Stimulated activated CD4-positive, alpha-beta T cell treated with anti-CD3 and anti-CD28 coated beads, Interleukin-15, amount 100 ng/mL, for 48 hours (primary cell): ENCODE measurements at regions not wholly inside any gene's neighbourhood (a gene's known extent, or its start where the extent isn't known, plus 50 kb on each side); places are given as distances from the start of the nearest gene placed in this dataset.
"Not testable (repeated sequence)": the region's sequence is repeated elsewhere in the genome, so short reads cannot be mapped to it uniquely, and the experiment has no call there.

Experiments used
- DNase-seq, 2 donors: peaks; one replicate each; pipeline ENCODE4 v3.0.0-alpha.2; 2020; ENCODE audit warnings: low read depth in 2 of 2

DNA sequence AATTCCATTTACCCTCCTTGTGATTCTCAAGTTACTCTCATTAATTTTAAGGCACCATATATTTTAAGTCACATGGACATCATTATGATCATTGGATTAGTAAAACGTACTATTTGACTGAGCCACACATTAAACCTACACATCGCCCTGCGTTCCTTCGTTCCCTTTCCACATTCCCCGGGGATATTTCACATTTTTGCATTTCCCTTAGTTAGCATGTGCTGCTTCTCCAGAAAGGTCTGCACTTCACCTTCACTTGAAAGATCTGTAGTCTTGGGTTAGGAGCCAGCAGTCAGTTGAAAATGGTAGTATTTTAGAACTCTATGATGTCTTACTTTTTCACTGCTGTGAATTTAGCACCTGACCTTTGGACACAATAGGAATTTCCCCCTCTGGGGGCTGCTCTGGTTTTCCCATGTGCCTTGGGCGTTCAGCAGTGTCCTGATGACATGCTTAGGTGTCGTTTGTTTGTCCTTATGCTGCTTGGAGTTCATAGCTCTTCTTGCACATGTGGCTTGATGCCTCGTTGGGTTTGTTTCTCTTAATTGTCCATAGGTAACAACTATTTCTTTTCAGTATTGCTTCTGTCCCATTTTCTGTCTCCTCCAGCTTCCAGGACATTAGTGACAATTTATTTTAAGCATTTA lies 56.9 kb upstream of the NBPF20 start:
- not testable (repeated sequence) for DNase-seq

DNA sequence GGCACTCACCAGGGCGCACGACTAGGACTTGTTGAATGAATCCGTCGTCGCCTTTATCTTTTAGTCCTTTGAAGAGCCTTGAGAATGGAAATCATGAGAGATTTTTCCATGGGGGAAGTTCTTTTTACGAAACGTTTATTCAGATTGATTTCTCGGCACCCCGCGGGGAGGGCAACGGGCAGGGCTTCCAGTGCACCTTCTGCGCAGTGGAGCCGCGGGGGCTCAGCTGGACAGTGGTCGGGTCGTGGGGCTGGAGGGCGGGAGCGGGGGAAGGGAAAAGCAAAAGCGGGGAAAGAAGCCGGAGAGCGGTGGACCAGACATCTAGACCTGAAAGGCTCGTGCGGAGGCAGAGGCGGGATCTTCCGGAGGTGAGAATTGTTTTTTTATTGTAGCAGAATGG lies 50.6 kb upstream of the NBPF20 start:
- DNase-seq: not testable (repeated sequence)

DNA sequence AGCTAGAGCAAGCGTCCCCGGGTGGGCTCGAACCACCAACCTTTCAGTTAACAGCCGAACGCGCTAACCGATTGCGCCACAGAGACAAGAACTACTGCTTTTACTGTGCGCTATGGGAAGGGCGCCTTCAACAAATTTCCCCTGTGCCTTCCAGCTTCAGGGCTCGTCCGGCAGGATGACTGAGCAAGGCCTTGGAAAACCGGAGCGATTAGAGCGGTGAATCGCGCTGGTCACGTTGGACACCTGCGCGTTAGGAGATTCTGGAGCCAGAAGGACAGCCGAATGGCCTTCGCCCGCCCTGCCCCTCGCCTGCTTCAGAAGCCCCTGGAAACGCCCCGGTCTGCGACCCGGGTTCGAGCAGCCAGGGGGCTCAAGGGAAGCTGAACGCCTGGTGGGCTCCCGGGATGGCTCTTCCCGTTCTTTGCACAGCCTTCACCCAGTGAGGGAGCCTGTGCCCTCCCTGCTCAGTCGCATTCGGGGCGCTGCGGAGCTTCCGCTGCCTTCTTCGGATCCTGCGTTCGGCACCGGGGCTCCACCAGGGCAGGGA lies 50.0 kb upstream of the NBPF20 start:
- DNase-seq: peak in 1 of 2 donors; percentile 41
